ENCODE measurements at regions not wholly inside any gene's neighbourhood (a gene's known extent, or its start where the extent isn't known, plus 50 kb on each side); places are given as distances from the start of the nearest gene placed in this dataset.
A peak's percentile ranks its signal among the peaks of the same experiment; 100 is the strongest.

DNA sequence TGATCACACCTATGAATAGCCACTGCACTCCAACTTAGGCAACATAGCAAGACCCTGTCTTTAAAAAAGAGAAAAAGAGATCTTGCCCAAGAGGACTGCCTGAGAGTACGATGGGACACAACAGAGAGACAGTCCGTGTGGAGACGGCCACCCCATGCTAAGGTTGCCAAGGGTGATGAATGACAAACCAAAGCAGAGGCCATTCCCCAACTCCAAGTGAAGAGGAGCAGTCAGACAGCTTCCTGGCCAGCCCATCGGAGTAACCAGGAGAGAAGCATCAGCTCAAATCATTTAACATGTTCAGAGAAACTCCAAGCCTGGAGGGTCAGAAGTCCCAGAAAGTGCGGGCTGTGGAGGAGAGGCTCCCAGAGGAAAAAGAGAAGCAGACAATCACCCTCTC, 63.9 kb upstream of the SUB1 start:
- TF ChIP-seq, protein P1, sequence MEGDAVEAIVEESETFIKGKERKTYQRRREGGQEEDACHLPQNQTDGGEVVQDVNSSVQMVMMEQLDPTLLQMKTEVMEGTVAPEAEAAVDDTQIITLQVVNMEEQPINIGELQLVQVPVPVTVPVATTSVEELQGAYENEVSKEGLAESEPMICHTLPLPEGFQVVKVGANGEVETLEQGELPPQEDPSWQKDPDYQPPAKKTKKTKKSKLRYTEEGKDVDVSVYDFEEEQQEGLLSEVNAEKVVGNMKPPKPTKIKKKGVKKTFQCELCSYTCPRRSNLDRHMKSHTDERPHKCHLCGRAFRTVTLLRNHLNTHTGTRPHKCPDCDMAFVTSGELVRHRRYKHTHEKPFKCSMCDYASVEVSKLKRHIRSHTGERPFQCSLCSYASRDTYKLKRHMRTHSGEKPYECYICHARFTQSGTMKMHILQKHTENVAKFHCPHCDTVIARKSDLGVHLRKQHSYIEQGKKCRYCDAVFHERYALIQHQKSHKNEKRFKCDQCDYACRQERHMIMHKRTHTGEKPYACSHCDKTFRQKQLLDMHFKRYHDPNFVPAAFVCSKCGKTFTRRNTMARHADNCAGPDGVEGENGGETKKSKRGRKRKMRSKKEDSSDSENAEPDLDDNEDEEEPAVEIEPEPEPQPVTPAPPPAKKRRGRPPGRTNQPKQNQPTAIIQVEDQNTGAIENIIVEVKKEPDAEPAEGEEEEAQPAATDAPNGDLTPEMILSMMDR (IDR thresholded peaks at IDR 0.05) = no peak
- TF ChIP-seq POLR2A (IDR thresholded peaks at IDR 0.05) = no peak
- intact Hi-C loops (cut with DNase I; ENCODE audit: low total_unique reads) = no loop called here
- DNase-seq (ENCODE audit: low spot score in 2 of 2) = peak in 1 of 2 donors; percentile 81
- H3K4me3 ChIP-seq (ENCODE audit: low read depth, poor library complexity, severe bottlenecking) = no peak overlapping the region
- WGBS, 2 donors = 74 to 89% methylated on average over 5 of the region's 5 CpGs

DNA sequence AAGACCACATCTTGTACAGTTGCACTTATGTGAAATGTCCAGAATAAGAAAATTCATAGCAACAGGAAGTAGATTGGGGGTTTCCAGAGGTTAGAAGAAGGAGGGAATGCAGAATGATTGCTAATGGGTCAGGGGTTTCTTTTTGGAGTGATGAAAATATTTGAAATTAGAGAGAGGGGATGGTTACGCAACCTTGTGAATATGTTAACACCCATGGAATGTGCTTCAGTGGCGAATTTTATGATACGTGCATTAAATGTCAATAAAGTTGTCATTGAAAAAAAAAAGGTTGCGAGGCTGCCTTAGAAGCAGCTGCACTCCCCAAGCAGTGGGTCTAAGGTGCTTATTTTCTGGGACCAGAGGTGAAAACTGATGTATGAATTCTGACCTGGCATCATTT, 64.4 kb upstream of the SUB1 start:
- DNase-seq (ENCODE audit: low spot score in 2 of 2) = no peak
- TF ChIP-seq POLR2A (IDR thresholded peaks at IDR 0.05) = no peak
- TF ChIP-seq, protein P1 (IDR thresholded peaks at IDR 0.05) = no peak
- intact Hi-C loops (cut with DNase I; ENCODE audit: low total_unique reads) = no loop called here
- 82 to 86% methylated on average over 4 of the region's 4 CpGs for WGBS, 2 donors
- no peak overlapping the region for H3K4me3 ChIP-seq (ENCODE audit: low read depth, poor library complexity, severe bottlenecking)

DNA sequence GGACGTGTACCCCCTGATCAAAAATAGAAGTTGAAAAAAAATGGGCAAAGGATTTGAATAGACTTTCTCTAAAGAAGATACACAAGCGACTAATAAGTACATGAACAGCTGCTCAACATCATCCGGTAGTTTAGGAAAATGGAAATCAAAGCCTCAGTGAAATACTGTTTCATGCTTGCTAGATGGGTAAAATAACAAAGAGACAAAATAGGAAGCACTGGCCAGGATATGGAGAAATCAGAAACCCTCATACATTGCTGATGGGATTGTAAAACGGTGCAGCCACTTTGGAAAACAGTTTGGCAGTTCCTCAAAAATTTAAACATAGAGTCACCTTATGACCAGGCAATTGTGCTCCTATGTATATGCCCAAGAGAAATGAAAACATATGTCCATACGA, 65.0 kb upstream of the SUB1 start:
- TF ChIP-seq POLR2A (IDR thresholded peaks at IDR 0.05) = no peak
- H3K4me3 ChIP-seq (ENCODE audit: low read depth, poor library complexity, severe bottlenecking) = no peak overlapping the region
- DNase-seq (ENCODE audit: low spot score in 2 of 2) = no peak
- intact Hi-C loops (cut with DNase I; ENCODE audit: low total_unique reads) = no loop called here
- 35 to 38% methylated on average over 5 of the region's 5 CpGs for WGBS, 2 donors

DNA sequence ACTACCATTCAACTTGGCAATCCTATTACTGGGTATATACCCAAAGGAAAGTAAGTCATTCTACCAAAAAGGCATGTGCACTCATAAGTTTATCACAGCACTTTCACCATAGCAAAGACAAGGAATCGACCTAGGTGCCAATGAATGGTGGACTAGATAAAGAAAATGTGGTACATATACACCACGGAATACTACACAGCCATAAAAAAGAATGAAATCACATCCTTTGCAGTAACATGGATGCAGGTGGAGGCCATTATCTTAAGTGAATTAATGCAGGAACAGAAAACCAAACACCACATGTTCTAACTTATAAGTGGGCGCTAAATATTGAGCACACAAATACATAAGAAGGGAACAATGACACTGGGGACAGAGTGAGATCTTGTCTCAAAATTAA, 65.8 kb upstream of the SUB1 start:
- intact Hi-C loops (cut with DNase I; ENCODE audit: low total_unique reads) = no loop called here
- no peak overlapping the region for H3K4me3 ChIP-seq (ENCODE audit: low read depth, poor library complexity, severe bottlenecking)
- no peak for TF ChIP-seq POLR2A (IDR thresholded peaks at IDR 0.05)
- TF ChIP-seq, protein P1 (IDR thresholded peaks at IDR 0.05) = no peak
- DNase-seq (ENCODE audit: low spot score in 2 of 2) = no peak
- WGBS, 2 donors = 90 to 92% methylated on average over 3 of the region's 3 CpGs

DNA sequence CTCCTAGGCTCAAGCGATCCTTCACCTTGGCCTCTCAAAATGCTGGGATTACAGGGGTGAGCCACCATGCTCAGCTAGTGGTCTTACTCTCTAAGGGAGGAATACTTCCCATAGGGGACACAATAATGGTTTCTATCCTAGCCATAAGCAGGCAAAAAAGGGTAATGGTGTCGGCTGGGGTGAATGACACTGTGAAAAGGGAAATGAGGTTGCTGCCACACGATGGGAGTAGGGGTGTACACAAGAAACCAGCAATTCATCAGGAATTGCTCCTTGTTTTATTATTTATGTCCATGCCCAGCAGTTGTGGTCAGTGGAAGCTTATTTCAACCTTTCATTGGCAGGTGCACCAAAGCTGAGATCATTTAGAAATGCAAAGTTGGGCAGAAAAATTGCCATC, 70.3 kb upstream of the ZFR start:
- 61 to 67% methylated on average over 3 of the region's 3 CpGs for WGBS, 2 donors
- DNase-seq (ENCODE audit: low spot score in 2 of 2) = peak in 1 of 2 donors; percentile 26
- intact Hi-C loops (cut with DNase I; ENCODE audit: low total_unique reads) = no loop called here
- TF ChIP-seq, protein P1 (IDR thresholded peaks at IDR 0.05) = no peak
- no peak for TF ChIP-seq POLR2A (IDR thresholded peaks at IDR 0.05)
- no peak overlapping the region for H3K4me3 ChIP-seq (ENCODE audit: low read depth, poor library complexity, severe bottlenecking)

DNA sequence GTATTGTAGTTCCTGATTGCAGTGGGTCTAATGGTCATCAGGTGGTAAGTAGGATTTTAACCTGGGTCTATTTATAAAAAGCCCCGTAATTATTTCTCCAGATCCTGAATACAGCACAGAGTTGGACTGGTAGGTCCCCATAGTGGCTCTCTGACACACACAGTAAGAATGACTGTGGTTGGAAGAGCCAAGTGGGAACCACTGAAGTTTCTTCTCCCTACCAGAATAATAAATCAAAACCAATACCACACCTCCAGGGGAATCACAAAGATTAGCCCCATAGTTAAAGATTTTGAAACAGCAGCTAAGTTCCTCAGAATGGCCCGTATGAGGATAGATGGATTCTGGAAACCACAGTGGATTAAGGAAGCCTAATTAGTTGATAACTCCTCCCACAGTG, 68.4 kb upstream of the ZFR start:
- TF ChIP-seq POLR2A (IDR thresholded peaks at IDR 0.05) = no peak
- TF ChIP-seq, protein P1 (IDR thresholded peaks at IDR 0.05) = no peak
- 66 to 74% methylated on average over 2 of the region's 2 CpGs for WGBS, 2 donors
- DNase-seq (ENCODE audit: low spot score in 2 of 2) = no peak
- no peak overlapping the region for H3K4me3 ChIP-seq (ENCODE audit: low read depth, poor library complexity, severe bottlenecking)
- intact Hi-C loops (cut with DNase I; ENCODE audit: low total_unique reads) = no loop called here

Measured in lower leg skin (tissue), 4 donors.